ENCODE measurements at regions not wholly inside any gene's neighbourhood (a gene's known extent, or its start where the extent isn't known, plus 50 kb on each side); places are given as distances from the start of the nearest gene placed in this dataset.

DNA sequence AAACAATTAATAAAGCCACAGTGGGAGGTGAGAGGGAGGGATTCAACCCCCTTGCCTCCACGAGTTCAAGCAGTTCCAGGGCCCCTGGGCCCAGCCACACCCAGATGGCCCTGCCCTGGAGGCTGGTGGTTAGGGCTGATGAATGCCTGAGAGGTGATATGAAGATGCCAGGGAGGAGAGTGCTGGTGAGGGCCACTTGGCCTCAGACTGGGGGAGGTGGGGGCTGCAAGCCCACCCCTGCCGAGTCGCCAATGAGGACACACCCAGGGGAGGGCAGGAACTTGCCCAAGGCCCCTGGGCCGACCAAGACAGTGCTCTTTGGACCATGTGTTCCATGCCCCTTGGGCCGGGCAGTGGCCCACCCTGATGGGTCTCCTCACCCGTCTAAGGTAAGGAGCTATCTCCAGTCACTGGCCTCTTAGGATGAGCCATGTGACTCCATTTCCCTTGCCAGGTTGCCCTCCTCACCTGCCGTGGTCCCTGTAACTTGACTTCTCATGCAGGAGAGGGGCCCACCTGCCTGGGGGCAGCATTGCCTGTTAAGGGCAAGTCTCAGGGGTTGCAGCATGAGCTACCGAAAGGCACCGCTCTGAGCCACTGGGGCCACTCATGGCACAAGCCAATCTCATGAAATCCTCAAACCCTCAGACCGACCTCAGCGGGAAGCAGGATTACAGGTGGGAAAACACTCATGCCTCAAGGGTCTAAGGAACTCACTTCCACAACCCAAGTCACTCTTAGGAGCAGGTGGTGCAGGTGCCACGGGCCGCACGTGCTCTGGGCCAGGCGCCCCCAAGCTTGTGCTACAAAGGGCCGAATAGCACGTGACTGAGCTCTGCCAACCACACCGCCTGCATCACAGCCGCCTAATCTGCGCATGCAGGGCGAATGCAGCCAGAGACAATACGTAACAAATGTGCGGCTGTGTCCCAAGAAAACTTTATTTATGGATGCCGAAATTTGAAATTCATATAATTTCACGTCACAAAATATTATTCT, 147.4 kb upstream of the MLN start:
- no peak for DNase-seq (ENCODE audit: low spot score)

DNA sequence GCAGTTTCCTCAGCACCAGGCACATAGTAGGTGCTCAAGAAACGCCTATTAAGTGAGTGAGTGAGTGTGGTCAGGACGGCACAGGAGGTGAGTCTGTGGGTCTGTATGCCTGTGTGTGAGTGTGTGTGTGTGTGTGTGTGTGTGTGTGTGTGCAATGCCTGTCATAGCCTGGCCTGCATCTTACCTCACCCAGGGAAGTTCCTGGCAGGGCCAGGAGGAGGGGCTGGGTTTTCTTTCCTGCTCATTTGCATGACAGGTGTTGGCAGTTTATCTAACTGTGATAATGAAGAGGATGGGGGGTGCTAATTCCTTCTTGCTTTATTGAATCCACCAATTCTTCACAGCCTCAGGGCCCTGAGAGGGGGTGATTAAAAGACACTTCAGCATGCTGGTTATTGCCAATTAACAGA, 146.7 kb upstream of the MLN start:
- no peak for DNase-seq (ENCODE audit: low spot score)

DNA sequence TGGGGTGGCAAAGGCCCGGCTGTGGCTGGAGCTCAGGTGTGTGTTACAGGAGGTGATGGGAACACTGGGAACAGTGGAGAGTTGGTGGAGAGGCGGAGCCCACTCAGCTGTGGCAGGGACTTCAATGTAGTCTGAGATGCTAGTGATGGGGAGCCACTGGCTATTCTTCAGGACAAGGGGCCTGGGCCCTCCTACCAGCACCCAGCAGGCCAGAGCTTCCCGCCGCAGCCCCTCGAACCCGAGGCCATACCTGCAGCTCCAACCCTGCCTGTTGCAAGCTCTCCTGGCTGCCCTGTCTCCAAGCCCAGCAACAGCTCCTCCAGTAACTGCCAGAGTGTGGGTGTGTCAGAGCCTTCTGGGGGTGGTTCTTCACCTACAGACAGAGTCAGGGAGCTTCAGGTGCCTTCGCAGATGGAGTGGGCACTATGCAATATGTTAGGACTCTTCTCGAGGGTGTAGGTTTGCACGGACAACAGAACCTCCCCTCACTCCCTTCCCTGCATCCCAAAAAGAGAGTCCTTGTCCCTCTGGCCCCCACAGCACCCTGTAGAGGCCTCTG, 146.2 kb upstream of the MLN start:
- no peak for DNase-seq (ENCODE audit: low spot score)

DNA sequence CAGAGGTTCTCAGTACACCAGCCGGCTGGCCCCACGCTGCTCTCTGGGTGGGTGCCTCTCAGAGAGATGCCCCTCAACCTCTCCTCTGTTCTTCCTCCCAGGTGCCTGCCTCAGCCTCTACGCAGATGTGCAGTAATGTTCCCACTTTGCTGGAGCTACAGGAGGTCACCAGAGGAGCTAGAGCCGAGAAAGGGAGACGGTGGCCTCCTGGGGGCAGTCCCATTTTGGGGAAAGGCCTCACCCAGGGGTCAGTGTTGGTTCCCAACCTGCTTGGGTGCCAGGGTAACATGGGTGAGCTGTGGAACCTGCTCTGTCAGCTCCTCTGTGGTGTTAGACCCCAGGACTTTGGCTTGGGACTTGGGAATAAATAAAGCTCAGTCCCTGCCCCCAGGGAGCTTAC, 145.3 kb upstream of the MLN start:
- DNase-seq (ENCODE audit: low spot score) = no peak

DNA sequence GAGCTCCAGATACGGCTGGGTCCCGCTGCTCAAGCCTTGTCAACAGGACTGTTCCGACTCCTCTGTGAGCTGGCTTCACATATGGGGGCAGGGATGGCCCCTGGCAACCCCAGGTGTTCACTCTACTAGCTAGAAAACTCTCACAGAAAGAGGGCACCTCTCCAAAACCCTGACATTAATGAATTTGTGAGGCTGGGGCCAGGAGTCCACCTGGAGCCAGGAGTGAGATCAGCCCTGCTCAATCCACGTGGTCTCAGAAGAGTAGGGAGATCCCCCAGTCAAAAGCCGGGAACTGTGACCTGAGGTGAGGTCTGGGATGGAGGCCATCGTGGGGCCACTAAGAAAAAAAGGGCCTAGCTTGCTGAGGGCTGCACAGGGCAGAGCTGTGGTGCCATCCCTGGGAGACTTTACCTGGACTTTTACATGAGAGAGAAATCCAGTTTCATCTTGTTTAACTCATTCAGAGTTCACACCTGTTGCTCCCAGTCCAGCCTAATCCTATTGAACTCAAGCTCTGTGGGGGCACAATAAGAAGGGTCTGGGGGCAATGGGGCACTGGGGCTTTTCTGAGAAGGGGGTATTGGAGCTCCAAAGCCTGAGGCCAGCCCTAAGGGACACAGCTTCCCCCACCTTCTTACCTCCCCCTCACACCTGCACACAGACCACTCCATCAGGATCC, 144.3 kb upstream of the MLN start:
- DNase-seq (ENCODE audit: low spot score) = no peak

DNA sequence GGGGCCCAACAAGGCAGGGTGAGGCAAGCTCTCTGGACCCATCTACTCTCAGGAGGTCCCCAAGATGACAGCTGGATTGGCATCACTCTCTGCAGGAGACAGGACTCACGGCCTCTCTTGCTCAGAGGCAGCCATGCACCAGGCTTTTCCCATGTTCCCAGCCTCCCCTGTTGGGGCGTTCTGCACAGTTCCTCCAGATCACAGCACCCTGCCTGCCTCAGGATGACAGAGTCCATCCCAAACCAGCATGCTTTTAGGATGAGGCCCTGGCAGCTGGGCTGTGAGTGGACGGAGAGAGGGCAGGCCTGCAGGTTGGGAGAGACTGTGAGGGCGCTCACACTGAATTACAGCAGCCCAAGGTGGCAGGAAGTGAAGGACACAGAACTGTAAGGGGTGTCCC, 143.2 kb upstream of the MLN start:
- DNase-seq (ENCODE audit: low spot score) = no peak

DNA sequence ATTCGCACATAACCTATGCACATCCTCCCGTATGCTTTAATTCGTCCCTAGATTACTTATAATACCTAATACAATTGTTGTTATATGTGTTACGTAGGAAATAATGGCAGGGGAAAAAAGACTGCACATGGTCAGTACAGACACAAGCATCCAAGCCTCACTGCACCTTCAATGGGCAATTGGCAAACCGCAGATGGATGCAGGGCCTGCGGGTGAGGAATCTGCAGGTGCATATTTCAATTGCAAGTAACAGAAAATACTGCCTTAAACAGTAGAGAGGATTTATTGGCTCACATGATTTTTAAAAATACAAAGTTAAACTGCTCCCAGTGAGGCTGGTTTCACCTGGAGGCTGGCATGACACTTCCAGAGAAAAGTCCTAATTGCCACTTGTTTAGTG, 142.1 kb upstream of the MLN start:
- DNase-seq (ENCODE audit: low spot score) = no peak

DNA sequence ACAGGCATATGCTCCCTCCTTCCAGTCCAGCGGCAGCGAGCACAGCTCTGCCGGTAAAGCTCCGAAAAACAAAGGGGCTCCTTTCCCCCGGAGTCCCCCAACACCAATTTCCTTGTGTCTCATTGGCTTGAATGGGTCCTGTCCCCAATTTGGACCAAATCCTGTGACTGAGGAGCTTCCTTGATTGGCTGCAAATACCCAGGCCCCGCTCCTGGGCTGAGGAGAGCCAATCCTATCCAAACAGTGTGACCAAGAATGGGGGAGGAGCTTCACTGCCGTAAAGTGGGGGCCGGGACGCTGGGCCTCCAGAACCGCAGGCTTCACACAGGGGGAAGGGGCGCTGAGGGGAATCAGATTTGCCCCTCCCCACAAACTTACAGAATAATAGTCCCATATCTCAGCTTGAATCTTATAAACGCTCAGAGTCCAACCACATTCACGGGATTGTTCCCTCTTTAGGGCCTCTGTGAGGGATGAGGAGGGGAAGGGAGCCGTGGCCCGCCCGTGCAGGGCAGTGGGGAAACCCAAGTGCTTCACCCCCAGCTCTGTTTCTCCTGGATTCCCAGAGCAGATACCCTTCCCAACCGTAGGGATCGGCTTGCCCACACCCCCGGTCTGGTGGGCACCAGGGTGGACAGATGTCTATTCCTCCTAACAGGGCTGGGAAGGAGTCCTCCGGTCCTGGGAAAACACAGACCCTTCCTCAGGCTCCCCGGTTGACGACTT, 141.0 kb upstream of the MLN start:
- no peak for DNase-seq (ENCODE audit: low spot score)

DNA sequence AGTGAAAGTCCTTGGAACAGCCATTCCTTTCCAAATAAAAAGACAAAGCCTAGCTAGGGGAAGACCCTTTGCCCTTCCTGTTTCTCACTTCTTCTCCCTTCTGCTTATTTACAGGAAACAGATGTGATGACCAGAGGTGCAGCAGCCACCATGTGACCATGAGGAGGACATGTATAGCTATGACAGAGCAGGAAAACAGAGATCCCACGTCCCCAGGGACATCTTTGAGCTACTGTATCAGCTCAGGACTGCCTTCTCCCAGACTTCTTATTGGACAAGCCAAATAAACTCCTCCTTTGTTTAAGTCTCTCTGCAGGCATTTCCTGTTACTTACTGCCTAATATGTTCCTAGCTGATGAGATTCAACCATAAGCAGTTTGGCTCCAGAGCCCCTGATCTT, 133.1 kb upstream of the MLN start:
- no peak for DNase-seq (ENCODE audit: low spot score)

DNA sequence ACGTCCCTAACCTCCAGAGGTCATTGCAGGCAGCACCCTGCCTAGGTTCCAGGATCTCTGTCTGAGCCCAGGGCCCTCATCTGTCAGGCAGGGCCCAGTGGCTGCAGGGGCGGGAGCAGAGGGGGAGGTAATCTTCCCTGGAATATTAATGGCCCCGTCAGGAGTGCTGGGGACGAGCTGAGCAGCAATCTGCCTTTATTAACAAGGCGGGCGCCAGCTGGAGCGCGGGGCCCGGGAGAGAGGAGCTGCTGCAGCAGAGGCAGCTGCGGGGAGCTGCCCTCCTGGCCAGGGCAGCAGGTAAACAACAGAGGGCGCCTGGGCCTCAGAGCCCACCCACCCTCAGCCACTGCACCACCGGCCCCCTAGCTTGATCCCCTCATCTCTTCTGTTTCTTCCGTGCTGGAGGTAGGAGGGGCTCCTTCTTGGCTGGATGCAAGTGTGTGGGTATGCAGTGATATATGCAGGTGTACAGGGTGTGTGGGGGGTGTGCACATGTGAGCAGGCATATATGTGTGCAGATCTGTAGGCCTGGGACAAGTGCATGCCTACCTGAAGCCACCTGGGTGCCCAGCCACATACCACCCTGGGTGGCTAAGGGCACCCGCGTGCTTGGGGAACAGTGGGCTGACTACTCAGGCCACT, 131.8 kb upstream of the MLN start:
- DNase-seq (ENCODE audit: low spot score) = no peak

DNA sequence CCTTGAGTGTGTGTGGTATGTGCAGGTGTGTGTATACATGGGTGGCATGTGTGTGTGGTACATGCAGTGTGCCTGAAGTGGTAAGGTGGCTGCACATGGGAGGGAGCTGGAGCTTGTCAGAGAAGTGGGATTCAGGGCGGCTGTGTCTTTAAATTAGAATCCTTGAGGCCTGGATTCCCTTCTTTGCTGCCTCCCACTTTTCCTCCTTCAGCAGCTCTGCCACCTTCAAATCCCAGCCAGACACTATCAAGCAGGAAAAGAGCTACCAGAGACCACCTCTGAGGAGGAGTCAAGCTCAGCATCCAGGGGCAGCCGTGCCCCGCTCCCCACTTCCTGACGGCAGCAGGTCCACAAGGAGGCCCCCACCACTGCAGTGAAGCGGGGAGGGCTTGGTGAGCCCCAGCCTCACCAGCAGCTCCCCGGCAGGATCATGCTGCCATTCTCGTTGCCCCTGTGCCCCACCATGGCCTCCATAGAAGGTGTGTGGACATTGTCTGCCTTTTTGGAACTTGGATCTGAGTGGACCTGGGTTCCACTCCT, 131.0 kb upstream of the MLN start:
- no peak for DNase-seq (ENCODE audit: low spot score)

DNA sequence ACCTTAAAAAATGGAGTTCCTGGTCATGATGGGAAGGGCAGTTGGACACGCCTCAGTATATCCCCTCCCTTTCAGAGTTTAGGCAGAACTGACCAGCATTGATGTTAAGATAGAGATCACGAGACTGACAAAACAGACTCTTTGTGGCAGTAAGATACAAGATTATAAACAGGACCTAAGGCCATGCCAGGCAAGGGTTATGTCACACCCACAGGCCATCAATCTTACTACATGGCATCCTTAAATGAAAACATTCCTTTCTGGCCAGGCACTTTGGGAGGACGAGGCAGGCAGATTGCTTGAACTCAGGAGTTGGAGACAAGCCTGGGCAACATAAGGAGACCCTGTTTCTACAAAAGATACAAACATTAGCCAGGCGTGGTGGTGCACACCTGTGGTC, 129.3 kb upstream of the MLN start:
- DNase-seq (ENCODE audit: low spot score) = no peak

DNA sequence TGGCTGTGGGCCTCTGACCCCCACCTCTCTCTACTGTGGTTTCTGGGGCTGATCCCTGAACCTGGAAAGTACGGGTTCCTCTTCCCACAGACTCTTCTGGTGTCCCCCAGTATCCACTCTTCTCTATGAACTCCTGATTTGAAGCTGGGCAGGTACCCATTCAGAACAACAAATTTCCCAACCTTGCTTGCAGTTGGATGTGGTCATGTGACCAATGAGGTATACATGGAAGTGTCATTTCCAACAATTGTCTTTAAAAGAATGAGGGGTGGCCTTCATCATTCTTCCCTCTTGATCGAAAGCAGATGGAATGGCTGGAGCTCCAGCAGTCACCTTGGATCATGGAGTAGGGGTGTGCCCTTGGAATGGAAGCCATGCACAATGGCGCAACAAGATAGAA, 128.0 kb upstream of the MLN start:
- no peak for DNase-seq (ENCODE audit: low spot score)

DNA sequence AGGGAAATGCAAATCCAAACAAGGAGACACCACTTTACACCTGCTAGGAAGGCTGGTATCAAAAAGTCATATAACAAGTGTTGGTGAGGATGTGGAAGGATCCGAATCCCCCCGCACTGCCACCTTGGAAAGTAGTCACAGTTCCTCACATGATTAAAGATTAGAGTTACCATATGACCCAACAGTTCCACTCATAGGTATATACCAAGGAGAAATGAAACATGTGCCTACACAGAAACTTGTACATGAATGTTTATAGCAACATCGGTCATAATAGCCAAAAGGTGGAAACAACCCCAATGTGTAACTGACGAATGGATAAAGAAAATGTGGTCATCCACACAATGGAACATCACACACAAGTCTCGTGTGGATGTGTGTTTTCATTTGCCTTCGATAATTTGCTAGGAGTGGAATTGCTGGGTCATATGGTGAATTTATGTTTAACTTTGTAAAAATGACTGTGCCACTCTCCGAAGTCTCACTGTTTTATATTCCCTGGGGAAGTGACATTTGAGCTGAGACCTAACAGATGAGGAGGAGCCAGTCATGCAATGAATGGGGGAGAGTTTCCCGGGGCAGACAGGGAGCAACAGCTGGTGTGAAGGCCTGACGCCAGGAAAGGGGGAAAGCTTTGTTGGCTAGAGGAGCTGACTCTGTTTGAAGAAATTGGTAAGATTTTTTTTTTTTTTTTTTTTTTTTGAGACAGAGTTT, 125.9 kb upstream of the MLN start:
- DNase-seq (ENCODE audit: low spot score) = no peak

DNA sequence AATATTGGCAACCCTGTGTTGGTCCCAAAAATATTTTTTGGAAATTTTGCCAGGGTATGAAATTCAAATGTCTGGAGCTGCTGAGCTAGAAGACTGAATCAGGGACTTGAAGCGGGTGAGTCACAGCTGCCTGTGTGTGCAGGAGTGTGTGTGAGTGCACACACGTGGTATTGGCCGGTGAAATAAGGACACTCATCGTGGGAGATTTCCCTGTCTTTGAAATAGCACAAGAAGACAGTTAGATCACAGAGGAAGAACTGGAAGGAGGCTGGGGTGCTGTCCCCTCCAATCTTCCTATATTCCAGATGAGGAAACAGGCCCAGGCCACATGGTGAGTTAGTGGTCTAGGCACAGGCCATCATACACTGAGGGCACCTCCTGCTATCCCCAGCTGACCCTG, 123.8 kb upstream of the MLN start:
- no peak for DNase-seq (ENCODE audit: low spot score)

DNA sequence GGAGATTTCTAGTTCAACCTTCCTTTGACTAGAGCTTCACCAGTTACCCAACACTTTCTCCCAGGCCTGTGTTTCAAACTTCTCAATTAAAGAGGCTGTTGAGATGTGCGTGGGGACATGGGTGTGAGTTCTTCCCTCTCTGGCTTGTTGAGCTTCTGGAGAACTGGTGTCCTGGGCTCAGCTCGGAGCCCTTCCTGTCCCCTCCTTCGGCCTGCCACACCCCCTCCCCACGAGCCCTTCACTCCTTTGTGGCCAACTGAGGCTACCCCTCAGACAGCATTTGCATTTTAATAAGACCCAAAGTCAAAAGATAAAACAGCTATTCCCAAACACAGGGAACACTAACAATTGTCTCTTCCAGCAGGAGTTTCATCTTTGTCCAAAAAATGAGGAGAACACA, 123.3 kb upstream of the MLN start:
- no peak for DNase-seq (ENCODE audit: low spot score)

DNA sequence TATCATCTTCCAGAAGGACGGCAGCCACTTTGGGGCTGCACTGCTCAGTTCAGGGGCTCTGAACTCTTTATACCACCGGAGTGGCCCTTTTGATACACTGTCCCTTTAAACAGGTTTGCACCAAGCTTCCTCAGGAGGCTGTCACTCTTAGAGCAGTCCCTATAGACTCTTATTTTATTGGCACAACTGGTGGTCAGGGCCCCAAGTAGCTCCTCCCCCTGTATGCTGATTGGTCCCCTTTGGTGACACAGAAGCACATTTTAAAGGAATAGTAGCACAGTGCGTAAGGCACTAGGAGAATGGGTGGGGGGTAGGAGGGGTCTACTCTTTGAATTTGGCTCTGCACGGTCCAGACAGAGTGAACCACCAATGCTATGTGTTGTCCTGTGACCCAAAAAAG, 122.6 kb upstream of the MLN start:
- DNase-seq (ENCODE audit: low spot score) = no peak

DNA sequence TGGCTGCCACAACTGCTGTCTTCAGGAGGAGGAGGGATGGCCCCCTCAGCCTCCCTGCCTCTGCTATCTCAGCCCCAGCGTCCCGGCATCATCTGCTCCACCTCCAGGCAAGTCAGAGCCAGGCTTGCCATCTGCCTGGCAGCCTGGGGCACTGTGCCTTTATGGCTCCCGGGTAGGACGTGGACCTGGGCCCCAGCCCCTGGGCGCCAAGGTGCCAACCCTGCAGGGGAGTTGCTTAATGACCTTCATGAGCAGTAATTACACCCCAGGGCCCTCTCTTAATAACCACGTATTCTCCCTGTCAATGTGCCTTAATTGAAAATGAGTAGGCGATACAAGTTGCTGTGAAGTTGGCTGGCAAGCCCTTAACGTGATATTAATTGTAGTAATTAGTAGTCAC, 122.1 kb upstream of the MLN start:
- DNase-seq (ENCODE audit: low spot score) = no peak

DNA sequence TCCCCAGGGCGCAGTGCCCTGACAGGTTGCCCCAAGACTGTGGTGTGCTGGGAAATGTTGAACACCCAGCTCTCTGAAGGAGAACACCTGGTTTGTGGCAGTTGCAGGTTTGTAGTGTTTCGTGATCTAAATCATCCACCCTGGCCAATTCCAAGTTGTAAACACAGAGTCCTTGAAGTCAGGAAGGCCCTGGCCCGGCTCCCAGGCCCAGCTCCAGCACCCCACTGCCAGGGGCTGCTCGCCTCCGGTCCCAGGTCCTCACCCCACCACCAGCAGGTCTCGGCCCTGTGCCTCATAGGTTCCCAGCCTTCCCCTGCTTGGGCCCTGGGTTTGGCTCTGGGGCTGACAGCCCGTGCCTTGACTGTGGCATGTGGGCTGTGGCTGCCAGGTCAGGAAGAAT, 121.4 kb upstream of the MLN start:
- no peak for DNase-seq (ENCODE audit: low spot score)

DNA sequence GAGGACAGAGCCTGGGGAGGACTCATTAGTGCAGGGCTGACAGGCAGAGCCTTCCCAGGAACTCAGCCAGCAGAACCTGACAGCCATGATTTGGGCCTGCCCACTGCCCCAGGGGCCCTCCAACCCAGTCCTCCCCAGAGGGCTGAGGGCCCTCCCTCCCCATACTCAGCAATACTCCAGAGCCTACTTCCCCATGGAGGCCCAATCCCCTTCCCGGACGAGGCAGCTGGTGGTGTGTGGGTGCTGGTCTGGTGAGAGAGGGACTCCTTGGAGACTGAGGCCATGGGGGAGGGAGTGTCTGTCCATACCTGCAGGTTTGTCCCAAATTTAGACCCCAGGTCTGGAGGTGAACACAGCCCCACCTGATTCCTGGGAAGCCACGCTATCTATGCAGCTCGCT, 120.9 kb upstream of the MLN start:
- no peak for DNase-seq (ENCODE audit: low spot score)

DNA sequence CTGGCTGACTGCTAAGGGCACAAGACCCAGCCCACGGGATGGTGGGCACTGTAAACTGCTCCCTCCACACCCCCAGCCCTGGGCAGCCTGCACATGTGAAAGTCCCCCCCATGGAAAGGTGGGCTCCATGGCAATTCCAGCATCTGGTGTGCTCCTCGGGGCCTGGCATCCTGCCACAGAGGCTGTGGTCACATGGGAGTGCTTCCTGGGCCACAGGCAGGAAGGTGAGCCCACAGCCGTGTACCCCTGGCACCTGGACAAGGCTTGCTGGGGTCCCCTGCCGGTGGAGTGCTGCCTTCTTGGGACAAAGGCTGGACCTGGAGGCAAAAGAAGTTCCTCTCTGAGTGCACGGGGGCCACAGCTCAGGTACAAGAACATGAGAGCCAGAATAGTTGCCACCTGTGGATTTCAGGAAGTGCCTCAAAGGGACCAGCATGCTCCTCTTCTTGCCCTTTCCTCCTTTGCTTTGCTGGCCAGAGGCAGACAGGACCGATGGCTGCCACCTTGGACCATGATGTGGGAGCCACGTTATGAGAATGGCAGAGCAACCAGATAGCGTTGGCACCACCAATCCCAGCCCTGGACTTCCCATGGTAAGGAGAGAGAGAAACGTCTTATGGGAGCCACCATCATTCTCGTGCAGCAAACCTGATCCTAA, 120.2 kb upstream of the MLN start:
- DNase-seq (ENCODE audit: low spot score) = no peak
